SU-DHL-6 (cell line): ENCODE measurements at regions not wholly inside any gene's neighbourhood (a gene's known extent, or its start where the extent isn't known, plus 50 kb on each side); places are given as distances from the start of the nearest gene placed in this dataset.

Source experiments
- H2AFZ ChIP-seq: fragments of 200-600 bp; sonication (generic); 2 replicates; pipeline ENCODE4 v1.6.1; 2014; ENCODE audit warnings: low read depth, mild to moderate bottlenecking, moderate library complexity, mixed read lengths, antibody characterized with exemption, low read length; ENCODE audit not compliant: severe bottlenecking
- H3F3A ChIP-seq: fragments of 200-600 bp; shearing (Covaris generic); 2 replicates; pipeline ENCODE4 v1.6.0; 2016; ENCODE audit warnings: antibody characterized with exemption, mild to moderate bottlenecking; ENCODE audit not compliant: insufficient read depth
- H3K27ac ChIP-seq: fragments of 200-600 bp; sonication (generic); 2 replicates; pipeline ENCODE4 v1.5.1; 2016; ENCODE audit warnings: low read depth, mild to moderate bottlenecking, low read length, moderate library complexity, mixed read lengths
- H3K27me3 ChIP-seq: fragments of 200-600 bp; sonication (generic), shearing (Covaris generic); 2 replicates; pipeline ENCODE4 v1.6.0; 2014; ENCODE audit warnings: mild to moderate bottlenecking, low read length
- H3K36me3 ChIP-seq: fragments of 200-600 bp; sonication (generic); 2 replicates; pipeline ENCODE4 v1.6.1; 2014; ENCODE audit warnings: mild to moderate bottlenecking, low read length, mixed read lengths
- H3K4me2 ChIP-seq: fragments of 300-600, 200-600 bp; shearing (Covaris generic), sonication (generic); 2 replicates; pipeline ENCODE4 v1.6.0; 2014; ENCODE audit warnings: low read length, low read depth, mild to moderate bottlenecking; ENCODE audit not compliant: poor library complexity, severe bottlenecking
- H3K4me3 ChIP-seq: fragments of 200-600 bp; sonication (generic); 2 replicates; pipeline ENCODE4 v1.5.1; 2014; ENCODE audit warnings: antibody characterized with exemption, low read length, mild to moderate bottlenecking, mixed read lengths; ENCODE audit not compliant: insufficient read depth, poor library complexity, severe bottlenecking
- H3K79me2 ChIP-seq: fragments of 200-600 bp; sonication (generic); 2 replicates; pipeline ENCODE4 v1.6.1; 2014; ENCODE audit warnings: mild to moderate bottlenecking, low read length, moderate library complexity; ENCODE audit not compliant: insufficient read depth
- H3K9ac ChIP-seq: fragments of 200-600 bp; sonication (generic); 2 replicates; pipeline ENCODE4 v1.7.0; 2014; ENCODE audit warnings: mild to moderate bottlenecking, low read length
- H3K9me2 ChIP-seq: fragments of 200-600 bp; sonication (generic); replicated peaks from 2 replicates; pipeline ENCODE4 v1.6.1; 2014; ENCODE audit warnings: low read length; ENCODE audit not compliant: insufficient read depth
- H3K9me3 ChIP-seq: fragments of 200-600 bp; sonication (generic); 2 replicates; pipeline ENCODE4 v1.6.1; 2014; ENCODE audit warnings: low read length, mixed read lengths; ENCODE audit not compliant: insufficient read depth
- H4K20me1 ChIP-seq: fragments of 200-600 bp; sonication (generic); 2 replicates; pipeline ENCODE4 v1.6.1; 2014; ENCODE audit warnings: low read depth, mild to moderate bottlenecking, antibody characterized with exemption, low read length, moderate library complexity, mixed read lengths
- EZH2phosphoT487 ChIP-seq: fragments of 200-600 bp; sonication (generic), shearing (Covaris generic); conservative IDR thresholded peaks from 2 replicates; pipeline ENCODE4 v1.6.1; 2018; ENCODE audit warnings: mild to moderate bottlenecking, antibody characterized with exemption, low read length, moderate library complexity, mixed read lengths
- TF ChIP-seq, protein P1 (sequence below): fragments of 200-600 bp; sonication (generic); IDR thresholded peaks from one replicate; pipeline ENCODE4 v1.5.1; 2017; ENCODE audit warnings: antibody characterized with exemption, mild to moderate bottlenecking, low read length, moderate library complexity; ENCODE audit not compliant: insufficient read depth, poor library complexity, severe bottlenecking

GRCh38 chr2:122532072-122532344, 776.6 kb downstream of the TSN start:
- no peak overlapping the region for H2AFZ ChIP-seq
- H3K4me2 ChIP-seq: no peak overlapping the region
- no peak overlapping the region for H3K4me3 ChIP-seq
- no peaks in the 10 kb centered on the region for H3F3A ChIP-seq
- H3K9ac ChIP-seq: no peak overlapping the region
- H3K9me3 ChIP-seq: no peaks in the 10 kb centered on the region
- H3K9me2 ChIP-seq: no peaks in the 10 kb centered on the region
- H3K36me3 ChIP-seq: no peaks in the 10 kb centered on the region
- no peaks in the 10 kb centered on the region for H4K20me1 ChIP-seq
- no peaks in the 10 kb centered on the region for H3K27me3 ChIP-seq
- H3K27ac ChIP-seq: no peak overlapping the region
- no peaks in the 10 kb centered on the region for H3K79me2 ChIP-seq
- TF ChIP-seq, protein P1, sequence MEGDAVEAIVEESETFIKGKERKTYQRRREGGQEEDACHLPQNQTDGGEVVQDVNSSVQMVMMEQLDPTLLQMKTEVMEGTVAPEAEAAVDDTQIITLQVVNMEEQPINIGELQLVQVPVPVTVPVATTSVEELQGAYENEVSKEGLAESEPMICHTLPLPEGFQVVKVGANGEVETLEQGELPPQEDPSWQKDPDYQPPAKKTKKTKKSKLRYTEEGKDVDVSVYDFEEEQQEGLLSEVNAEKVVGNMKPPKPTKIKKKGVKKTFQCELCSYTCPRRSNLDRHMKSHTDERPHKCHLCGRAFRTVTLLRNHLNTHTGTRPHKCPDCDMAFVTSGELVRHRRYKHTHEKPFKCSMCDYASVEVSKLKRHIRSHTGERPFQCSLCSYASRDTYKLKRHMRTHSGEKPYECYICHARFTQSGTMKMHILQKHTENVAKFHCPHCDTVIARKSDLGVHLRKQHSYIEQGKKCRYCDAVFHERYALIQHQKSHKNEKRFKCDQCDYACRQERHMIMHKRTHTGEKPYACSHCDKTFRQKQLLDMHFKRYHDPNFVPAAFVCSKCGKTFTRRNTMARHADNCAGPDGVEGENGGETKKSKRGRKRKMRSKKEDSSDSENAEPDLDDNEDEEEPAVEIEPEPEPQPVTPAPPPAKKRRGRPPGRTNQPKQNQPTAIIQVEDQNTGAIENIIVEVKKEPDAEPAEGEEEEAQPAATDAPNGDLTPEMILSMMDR: no peak
- no peak for TF ChIP-seq EZH2phosphoT487

DNA sequence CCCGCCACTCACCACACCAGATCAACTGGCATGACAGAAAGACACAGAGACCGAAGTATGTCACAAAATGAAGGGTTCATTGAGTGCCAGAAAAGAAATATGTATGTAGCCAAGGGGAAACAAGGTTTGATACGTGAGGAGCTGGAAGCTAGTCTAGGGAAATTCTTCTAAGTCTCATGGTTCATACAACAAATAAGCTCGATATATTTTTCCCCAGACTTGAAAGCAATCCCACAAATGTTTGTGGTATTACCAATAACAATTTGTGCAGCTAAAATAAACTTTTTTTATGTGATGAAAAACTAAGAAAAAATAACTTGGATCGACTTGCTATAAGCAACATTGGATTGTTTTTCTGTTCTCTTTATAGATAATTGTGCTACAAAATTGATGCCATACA, 777.0 kb downstream of the TSN start:
- Histone ChIP-seq H3K27me3 (no peaks in the 10 kb centered on the region), H3K9me3 (no peaks in the 10 kb centered on the region), H2AFZ (no peak overlapping the region), H3K9ac (no peak overlapping the region), H3F3A (no peaks in the 10 kb centered on the region), H3K27ac (no peak overlapping the region), H3K79me2 (no peaks in the 10 kb centered on the region), H3K4me3 (no peak overlapping the region), H3K4me2 (no peak overlapping the region), H3K36me3 (no peaks in the 10 kb centered on the region), H3K9me2 (no peaks in the 10 kb centered on the region), H4K20me1 (no peaks in the 10 kb centered on the region)
- no peak for TF ChIP-seq EZH2phosphoT487

GRCh38 chr2:122535960-122536505, 780.6 kb downstream of the TSN start:
- Histone ChIP-seq H3K9me2 (no peaks in the 10 kb centered on the region), H3K4me3 (no peak overlapping the region), H3K4me2 (no peak overlapping the region), H2AFZ (no peak overlapping the region), H3K27me3 (no peaks in the 10 kb centered on the region), H4K20me1 (no peaks in the 10 kb centered on the region), H3K27ac (no peak overlapping the region), H3K9me3 (no peaks in the 10 kb centered on the region), H3K36me3 (no peaks in the 10 kb centered on the region), H3K79me2 (no peaks in the 10 kb centered on the region), H3K9ac (no peak overlapping the region), H3F3A (no peaks in the 10 kb centered on the region)
- TF ChIP-seq EZH2phosphoT487: no peak
- TF ChIP-seq, protein P1: no peak

DNA sequence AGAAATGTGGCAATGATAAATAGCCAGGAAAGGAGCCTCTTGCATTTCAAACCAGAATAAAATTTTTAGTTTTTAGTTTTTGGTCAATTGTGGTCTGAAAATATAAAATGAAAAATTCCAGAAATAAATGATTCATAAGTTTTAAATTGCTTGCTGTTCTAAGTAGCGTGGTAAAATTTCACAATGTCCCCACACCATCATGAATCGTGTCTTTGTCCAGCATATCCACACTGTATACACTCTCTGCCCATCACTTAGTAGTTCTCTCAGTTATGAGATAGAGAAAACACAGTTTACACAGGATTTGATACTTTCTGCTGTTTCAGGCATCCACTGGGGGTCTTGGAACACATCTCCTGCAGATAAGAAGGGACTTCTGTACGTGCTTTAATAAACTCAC, 783.9 kb downstream of the TSN start:
- no peaks in the 10 kb centered on the region for H4K20me1 ChIP-seq
- no peaks in the 10 kb centered on the region for H3K36me3 ChIP-seq
- no peaks in the 10 kb centered on the region for H3K27me3 ChIP-seq
- H3F3A ChIP-seq: no peaks in the 10 kb centered on the region
- TF ChIP-seq, protein P1: no peak
- TF ChIP-seq EZH2phosphoT487: no peak
- H3K9me2 ChIP-seq: no peaks in the 10 kb centered on the region
- no peak overlapping the region for H3K4me2 ChIP-seq
- no peaks in the 10 kb centered on the region for H3K79me2 ChIP-seq
- no peak overlapping the region for H2AFZ ChIP-seq
- no peak overlapping the region for H3K4me3 ChIP-seq
- no peak overlapping the region for H3K27ac ChIP-seq
- no peaks in the 10 kb centered on the region for H3K9me3 ChIP-seq
- H3K9ac ChIP-seq: no peak overlapping the region
